OCI-LY3 (cell line): ENCODE measurements at regions not wholly inside any gene's neighbourhood (a gene's known extent, or its start where the extent isn't known, plus 50 kb on each side); places are given as distances from the start of the nearest gene placed in this dataset.

Experiments
- H2AFZ ChIP-seq: fragments of 200-600, 300-600 bp; shearing (Covaris generic); 2 replicates; pipeline ENCODE4 v1.6.0; 2014; ENCODE audit warnings: antibody characterized with exemption, low read depth, low read length
- H3K27ac ChIP-seq: fragments of 200-600, 300-600 bp; sonication (generic); 2 replicates; pipeline ENCODE4 v1.5.1; 2014; ENCODE audit warnings: mild to moderate bottlenecking, low read length, moderate library complexity, mixed read lengths
- H3K27me3 ChIP-seq: fragments of 200-600, 300-600 bp; sonication (generic); 2 replicates; pipeline ENCODE4 v1.6.1; 2014; ENCODE audit warnings: low read depth, low read length, mixed read lengths
- H3K36me3 ChIP-seq: fragments of 200-600, 300-600 bp; sonication (generic); replicated peaks from 2 replicates; pipeline ENCODE3; 2014; ENCODE audit warnings: low read depth, low read length, mixed read lengths
- H3K4me1 ChIP-seq: fragments of 300-600, 200-600 bp; sonication (generic); 2 replicates; pipeline ENCODE4 v1.6.1; 2014; ENCODE audit warnings: low read length, mixed read lengths
- H3K4me2 ChIP-seq: fragments of 200-600, 300-600 bp; sonication (generic); 2 replicates; pipeline ENCODE4 v1.6.1; 2014; ENCODE audit warnings: low read length, mixed read lengths
- H3K4me3 ChIP-seq: fragments of 300-600, 200-600 bp; sonication (generic); 2 replicates; pipeline ENCODE4 v1.5.1; 2014; ENCODE audit warnings: antibody characterized with exemption, mild to moderate bottlenecking, low read length, moderate library complexity
- H3K79me2 ChIP-seq: fragments of 300-600, 200-600 bp; shearing (Covaris generic); 2 replicates; pipeline ENCODE4 v1.6.1; 2014; ENCODE audit warnings: mild to moderate bottlenecking, low read length, mixed read lengths
- H3K9ac ChIP-seq: fragments of 300-600, 200-600 bp; shearing (Covaris generic); 2 replicates; pipeline ENCODE4 v1.6.0; 2014; ENCODE audit warnings: mild to moderate bottlenecking, low read length, moderate library complexity
- H3K9me3 ChIP-seq: fragments of 200-600, 300-600 bp; shearing (Covaris generic); 2 replicates; pipeline ENCODE4 v1.6.1; 2014; ENCODE audit warnings: low read length, mixed read lengths; ENCODE audit not compliant: insufficient read depth
- H4K20me1 ChIP-seq: fragments of 200-600, 300-600 bp; sonication (generic); 2 replicates; pipeline ENCODE4 v1.6.1; 2016; ENCODE audit warnings: low read length, mixed read lengths; ENCODE audit not compliant: insufficient read depth
- CTCF ChIP-seq: fragments of 200-600, 300-600 bp; sonication (generic); IDR thresholded peaks from 2 replicates; pipeline ENCODE4 v1.5.1; 2014; ENCODE audit warnings: antibody characterized with exemption, low read length, low read depth
- EZH2phosphoT487 ChIP-seq: fragments of 200-600 bp; shearing (Covaris generic); IDR thresholded peaks from 2 replicates; pipeline ENCODE4 v1.6.1; 2018; ENCODE audit warnings: antibody characterized with exemption, mixed run types, low read depth

- Histone ChIP-seq H3K36me3 (no peaks in the 10 kb centered on the region), H3K27me3 (no peaks in the 10 kb centered on the region), H3K9ac (no peak overlapping the region), H3K4me1 (no peaks in the 10 kb centered on the region), H3K79me2 (no peaks in the 10 kb centered on the region), H2AFZ (no peak overlapping the region), H3K9me3 (no peaks in the 10 kb centered on the region), H3K4me3 (no peak overlapping the region), H4K20me1 (no peaks in the 10 kb centered on the region), H3K4me2 (no peak overlapping the region), H3K27ac (no peak overlapping the region)
- TF ChIP-seq EZH2phosphoT487 = no peak
Measured at GRCh38 chr3:82581350-82581749, 819.9 kb upstream of the GBE1 start.

GRCh38 chr3:82572721-82573120, 811.3 kb upstream of the GBE1 start:
- no peaks in the 10 kb centered on the region for H3K27me3 ChIP-seq
- no peaks in the 10 kb centered on the region for H3K9me3 ChIP-seq
- H4K20me1 ChIP-seq = no peaks in the 10 kb centered on the region
- TF ChIP-seq CTCF (no peak), EZH2phosphoT487 (no peak)
- H3K9ac ChIP-seq = no peak overlapping the region
- H3K36me3 ChIP-seq = no peaks in the 10 kb centered on the region
- H3K4me2 ChIP-seq = no peak overlapping the region
- no peak overlapping the region for H3K4me3 ChIP-seq
- no peak overlapping the region for H2AFZ ChIP-seq
- H3K79me2 ChIP-seq = no peaks in the 10 kb centered on the region
- H3K4me1 ChIP-seq = no peaks in the 10 kb centered on the region
- H3K27ac ChIP-seq = no peak overlapping the region

- Histone ChIP-seq H3K9me3 (no peaks in the 10 kb centered on the region), H4K20me1 (no peaks in the 10 kb centered on the region), H3K9ac (no peak overlapping the region), H3K27me3 (no peaks in the 10 kb centered on the region), H3K79me2 (no peaks in the 10 kb centered on the region), H2AFZ (no peak overlapping the region), H3K27ac (no peak overlapping the region), H3K4me1 (no peaks in the 10 kb centered on the region), H3K4me3 (no peak overlapping the region), H3K4me2 (no peak overlapping the region), H3K36me3 (peaks cover 4% of the 10 kb centered on the region)
- no peak for TF ChIP-seq EZH2phosphoT487
- no peak for TF ChIP-seq CTCF
Measured at GRCh38 chr3:82568776-82569338, 807.4 kb upstream of the GBE1 start.

GRCh38 chr3:82567029-82567600, 805.7 kb upstream of the GBE1 start:
- no peak overlapping the region for H3K9ac ChIP-seq
- no peaks in the 10 kb centered on the region for H4K20me1 ChIP-seq
- no peak for TF ChIP-seq EZH2phosphoT487
- no peak for TF ChIP-seq CTCF
- no peak overlapping the region for H3K27ac ChIP-seq
- no peaks in the 10 kb centered on the region for H3K79me2 ChIP-seq
- no peak overlapping the region for H3K4me3 ChIP-seq
- H2AFZ ChIP-seq = no peak overlapping the region
- H3K4me2 ChIP-seq = no peak overlapping the region
- peaks cover 4% of the 10 kb centered on the region for H3K36me3 ChIP-seq
- no peaks in the 10 kb centered on the region for H3K27me3 ChIP-seq
- no peaks in the 10 kb centered on the region for H3K9me3 ChIP-seq
- no peaks in the 10 kb centered on the region for H3K4me1 ChIP-seq

- TF ChIP-seq EZH2phosphoT487 (no peak), CTCF (no peak)
- H4K20me1 ChIP-seq = no peaks in the 10 kb centered on the region
- no peak overlapping the region for H3K4me3 ChIP-seq
- H3K36me3 ChIP-seq = peaks cover 4% of the 10 kb centered on the region
- no peak overlapping the region for H3K9ac ChIP-seq
- no peaks in the 10 kb centered on the region for H3K9me3 ChIP-seq
- no peak overlapping the region for H3K4me2 ChIP-seq
- H3K27me3 ChIP-seq = no peaks in the 10 kb centered on the region
- no peaks in the 10 kb centered on the region for H3K79me2 ChIP-seq
- H2AFZ ChIP-seq = no peak overlapping the region
- H3K4me1 ChIP-seq = no peaks in the 10 kb centered on the region
- no peak overlapping the region for H3K27ac ChIP-seq
Measured at GRCh38 chr3:82562896-82563295, 801.5 kb upstream of the GBE1 start.
